Kidney epithelial cell (primary cell): ENCODE measurements at regions not wholly inside any gene's neighbourhood (a gene's known extent, or its start where the extent isn't known, plus 50 kb on each side); places are given as distances from the start of the nearest gene placed in this dataset.
"Not testable (repeated sequence)": the region's sequence is repeated elsewhere in the genome, so short reads cannot be mapped to it uniquely, and the experiment has no call there.

Experiments used
- DNase-seq: peaks from one replicate; pipeline ENCODE4 v3.0.0-alpha.2; 2010; ENCODE audit warnings: low read depth
- H3K27me3 ChIP-seq: 2 replicates; pipeline ENCODE4 v1.6.0; 2011; ENCODE audit warnings: low read length; ENCODE audit not compliant: control insufficient read depth, insufficient read depth
- H3K36me3 ChIP-seq: 2 replicates; pipeline ENCODE4 v1.5.1; 2011; ENCODE audit warnings: low read length; ENCODE audit not compliant: control insufficient read depth, insufficient read depth
- H3K4me3 ChIP-seq: 2 replicates; pipeline ENCODE4 v1.5.1; 2011; ENCODE audit warnings: low read depth, mild to moderate bottlenecking, control low read depth, low read length
- TF ChIP-seq, protein P1 (sequence below): IDR thresholded peaks from 2 replicates; pipeline ENCODE4 v1.5.1; 2011; ENCODE audit warnings: mild to moderate bottlenecking, moderate library complexity, low read length, control low read depth, inconsistent platforms; ENCODE audit not compliant: insufficient read depth, poor library complexity, severe bottlenecking

DNA sequence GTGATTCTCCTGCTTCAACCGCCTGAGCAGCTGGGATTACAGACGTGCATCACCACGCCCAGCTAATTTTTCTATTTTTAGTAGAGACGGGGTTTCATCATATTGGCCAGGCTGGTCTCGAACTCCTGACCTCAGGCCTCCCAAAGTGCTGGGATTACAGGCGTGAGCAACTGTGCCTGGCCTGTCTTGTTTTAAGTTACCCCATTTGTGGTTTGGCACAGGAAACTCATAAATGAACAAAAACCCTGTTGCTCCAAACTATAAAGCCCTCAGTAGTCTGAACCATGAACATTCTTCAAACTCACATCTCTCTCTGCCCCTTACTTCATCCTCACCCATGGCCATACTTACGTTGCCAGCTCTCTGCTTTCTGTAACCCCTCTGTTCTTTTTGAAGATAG, 61.7 kb downstream of the RHOU start:
- not testable (repeated sequence) for H3K4me3 ChIP-seq, DNase-seq, H3K36me3 ChIP-seq, H3K27me3 ChIP-seq

DNA sequence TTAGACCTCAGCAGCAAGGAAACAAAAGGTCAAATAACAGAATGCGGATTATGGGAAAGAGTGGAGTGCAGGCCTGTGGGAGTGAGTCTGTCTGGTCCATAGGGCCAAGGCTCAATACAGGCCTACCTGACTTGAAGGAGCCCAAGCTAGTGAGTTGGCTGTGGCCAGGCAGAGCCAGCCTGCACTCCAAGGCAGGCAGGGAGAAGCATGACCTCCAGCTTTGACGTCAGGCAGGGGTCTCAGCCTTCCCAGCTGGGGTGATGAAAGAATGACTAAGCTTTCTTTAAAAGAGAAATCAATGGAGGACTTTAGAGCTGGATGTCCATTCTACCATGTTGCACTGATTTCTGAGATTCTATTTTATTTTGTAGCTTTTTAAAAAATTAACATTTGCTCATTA, 62.8 kb downstream of the RHOU start:
- no peak for DNase-seq
- H3K4me3 ChIP-seq = no peak overlapping the region
- TF ChIP-seq, protein P1, sequence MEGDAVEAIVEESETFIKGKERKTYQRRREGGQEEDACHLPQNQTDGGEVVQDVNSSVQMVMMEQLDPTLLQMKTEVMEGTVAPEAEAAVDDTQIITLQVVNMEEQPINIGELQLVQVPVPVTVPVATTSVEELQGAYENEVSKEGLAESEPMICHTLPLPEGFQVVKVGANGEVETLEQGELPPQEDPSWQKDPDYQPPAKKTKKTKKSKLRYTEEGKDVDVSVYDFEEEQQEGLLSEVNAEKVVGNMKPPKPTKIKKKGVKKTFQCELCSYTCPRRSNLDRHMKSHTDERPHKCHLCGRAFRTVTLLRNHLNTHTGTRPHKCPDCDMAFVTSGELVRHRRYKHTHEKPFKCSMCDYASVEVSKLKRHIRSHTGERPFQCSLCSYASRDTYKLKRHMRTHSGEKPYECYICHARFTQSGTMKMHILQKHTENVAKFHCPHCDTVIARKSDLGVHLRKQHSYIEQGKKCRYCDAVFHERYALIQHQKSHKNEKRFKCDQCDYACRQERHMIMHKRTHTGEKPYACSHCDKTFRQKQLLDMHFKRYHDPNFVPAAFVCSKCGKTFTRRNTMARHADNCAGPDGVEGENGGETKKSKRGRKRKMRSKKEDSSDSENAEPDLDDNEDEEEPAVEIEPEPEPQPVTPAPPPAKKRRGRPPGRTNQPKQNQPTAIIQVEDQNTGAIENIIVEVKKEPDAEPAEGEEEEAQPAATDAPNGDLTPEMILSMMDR = no peak

DNA sequence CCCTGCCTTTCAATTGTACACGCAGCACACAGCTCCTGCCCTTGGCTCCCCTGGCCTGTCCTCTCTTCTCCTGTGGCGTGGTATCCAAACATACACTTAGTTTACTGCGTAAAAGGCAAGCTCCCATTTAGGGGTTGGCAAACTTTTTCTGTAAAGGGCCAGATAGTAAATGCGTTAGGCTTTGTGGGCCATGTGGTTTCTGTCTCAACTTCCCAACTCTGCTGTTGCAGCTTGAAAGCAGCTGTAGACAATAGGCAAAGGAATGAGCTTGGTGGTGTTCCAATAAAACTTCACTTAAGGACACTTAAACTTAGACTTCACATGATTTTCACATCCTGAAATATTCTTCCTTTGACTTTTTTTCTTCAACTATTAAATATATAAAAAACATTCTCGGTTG, 63.3 kb downstream of the RHOU start:
- TF ChIP-seq, protein P1 = no peak
- H3K4me3 ChIP-seq = no peak overlapping the region
- H3K27me3 ChIP-seq = no peaks in the 10 kb centered on the region
- H3K36me3 ChIP-seq = no peaks in the 10 kb centered on the region
- DNase-seq = no peak

More for the DNA sequence above, 62.8 kb downstream of the RHOU start:
- H3K27me3 ChIP-seq = no peaks in the 10 kb centered on the region
- no peaks in the 10 kb centered on the region for H3K36me3 ChIP-seq

DNA sequence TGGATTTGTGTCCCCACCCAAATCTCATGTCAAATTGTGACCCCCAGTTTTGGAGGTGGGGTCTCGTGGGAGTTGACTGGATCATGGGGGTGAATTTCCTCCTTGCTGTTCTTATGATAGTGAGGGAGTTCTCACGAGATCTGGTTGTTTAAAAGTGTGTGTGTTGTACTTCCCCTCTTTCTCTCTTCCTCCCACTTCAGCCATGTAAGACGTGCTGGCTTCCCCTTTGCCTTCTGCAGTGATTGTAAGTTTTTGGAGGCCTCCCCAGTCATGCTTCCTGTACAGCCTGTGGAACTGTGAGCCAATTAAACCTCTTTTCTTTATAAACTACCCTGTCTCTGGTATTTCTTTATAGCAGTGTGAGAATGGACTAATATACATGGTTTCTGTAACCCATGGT, 64.6 kb downstream of the RHOU start:
- TF ChIP-seq, protein P1 = no peak
- Histone ChIP-seq H3K36me3 (no peaks in the 10 kb centered on the region), H3K27me3 (no peaks in the 10 kb centered on the region), H3K4me3 (no peak overlapping the region)
- no peak for DNase-seq

DNA sequence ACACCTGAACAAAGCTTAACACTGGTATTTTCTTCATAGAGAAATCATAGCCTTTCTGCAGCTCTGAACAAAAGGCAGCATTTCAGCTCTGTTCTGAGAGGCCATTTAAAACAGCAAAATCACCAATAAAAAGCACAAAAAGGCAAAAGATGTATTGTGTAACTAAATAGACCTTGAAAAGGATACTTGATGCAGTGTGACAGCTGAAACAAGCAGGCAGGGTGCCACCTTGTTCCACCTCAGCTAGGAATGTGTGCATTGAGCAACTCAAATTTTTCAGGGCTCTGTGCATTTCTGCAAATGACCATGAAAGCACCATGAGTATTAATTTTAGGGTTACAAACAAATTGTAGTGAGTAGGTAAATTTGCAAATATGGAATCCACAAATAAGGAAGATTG, 65.8 kb downstream of the RHOU start:
- TF ChIP-seq, protein P1 = no peak
- no peaks in the 10 kb centered on the region for H3K36me3 ChIP-seq
- no peak for DNase-seq
- no peaks in the 10 kb centered on the region for H3K27me3 ChIP-seq
- no peak overlapping the region for H3K4me3 ChIP-seq

DNA sequence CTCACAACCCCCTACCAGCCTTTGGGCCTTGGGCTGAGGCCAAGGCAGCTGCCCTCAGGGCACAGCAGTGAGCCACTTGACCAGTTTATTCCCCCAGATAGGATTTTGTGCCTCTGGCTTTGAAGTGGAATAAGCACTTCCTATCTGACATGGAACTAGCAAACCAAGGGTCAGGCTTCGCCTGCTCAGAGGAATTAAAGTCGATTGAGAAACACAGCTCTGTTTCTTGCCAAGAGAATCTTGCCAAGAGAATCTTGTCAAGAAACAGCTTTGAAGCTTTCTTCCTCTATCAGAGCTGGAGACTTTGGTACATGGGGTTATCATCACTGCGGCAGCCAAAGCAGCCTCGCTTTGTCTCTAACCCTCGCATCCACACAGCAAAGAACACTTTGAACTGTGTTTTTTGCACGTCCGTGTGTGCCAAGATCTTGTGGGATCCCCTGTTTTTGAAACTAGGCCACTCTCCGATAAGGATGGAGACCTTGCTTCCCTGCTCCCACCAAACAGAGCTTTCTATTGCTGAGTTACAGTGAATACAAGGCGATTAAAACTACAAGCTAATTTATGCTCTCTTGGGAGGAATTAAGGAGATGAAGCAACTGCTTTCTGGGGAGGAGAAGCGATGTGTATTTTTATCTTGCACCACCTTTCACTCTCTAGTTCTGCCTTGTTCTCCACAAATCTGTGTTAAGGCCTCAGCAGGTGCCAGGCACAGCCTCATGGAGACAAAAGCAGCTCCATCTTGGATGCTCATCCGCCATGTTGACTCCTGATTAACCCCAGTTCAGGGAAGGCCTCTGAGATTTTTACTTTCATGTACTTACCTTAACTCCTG, 67.3 kb downstream of the RHOU start:
- DNase-seq = no peak
- no peaks in the 10 kb centered on the region for H3K36me3 ChIP-seq
- H3K27me3 ChIP-seq = no peaks in the 10 kb centered on the region
- H3K4me3 ChIP-seq = no peak overlapping the region
- TF ChIP-seq, protein P1 = no peak
